Parathyroid adenoma (tissue), 2 donors: ENCODE measurements at regions not wholly inside any gene's neighbourhood (a gene's known extent, or its start where the extent isn't known, plus 50 kb on each side); places are given as distances from the start of the nearest gene placed in this dataset.

Experiments
- H2AFZ ChIP-seq: fragments of 300-600 bp; sonication (generic); one replicate; pipeline ENCODE4 v1.7.0; 2017; ENCODE audit warnings: antibody characterized with exemption, mild to moderate bottlenecking
- H3K27ac ChIP-seq: fragments of 300-600 bp; sonication (generic); one replicate; pipeline ENCODE4 v1.7.0; 2017
- H3K27me3 ChIP-seq: fragments of 300-600 bp; sonication (generic); one replicate; pipeline ENCODE4 v1.7.0; 2017; ENCODE audit warnings: low read length; ENCODE audit not compliant: control insufficient read depth, insufficient read depth
- H3K36me3 ChIP-seq: fragments of 300-600 bp; sonication (generic); one replicate; pipeline ENCODE4 v1.7.0; 2017; ENCODE audit warnings: low read length; ENCODE audit not compliant: control insufficient read depth, insufficient read depth
- H3K4me1 ChIP-seq: fragments of 300-600 bp; sonication (generic); one replicate; pipeline ENCODE4 v1.7.0; 2017; ENCODE audit warnings: control low read depth
- H3K4me2 ChIP-seq: fragments of 300-600 bp; sonication (generic); one replicate; pipeline ENCODE4 v1.7.0; 2017; ENCODE audit warnings: low read length
- H3K4me3 ChIP-seq: fragments of 300-600 bp; sonication (generic); one replicate; pipeline ENCODE4 v1.7.0; 2017; ENCODE audit warnings: low read depth, low read length
- H3K79me2 ChIP-seq: fragments of 300-600 bp; sonication (generic); one replicate; pipeline ENCODE4 v1.7.0; 2017; ENCODE audit warnings: control low read depth
- H3K9ac ChIP-seq: fragments of 300-600 bp; sonication (generic); one replicate; pipeline ENCODE4 v1.7.0; 2017; ENCODE audit warnings: mild to moderate bottlenecking
- H3K9me3 ChIP-seq: fragments of 300-600 bp; sonication (generic); one replicate; pipeline ENCODE4 v1.7.0; 2017; ENCODE audit warnings: low read length; ENCODE audit not compliant: control insufficient read depth
- TF ChIP-seq, protein P1 (sequence below): fragments of 300-600 bp; sonication (generic); IDR thresholded peaks from one replicate; pipeline ENCODE4 v1.7.0; 2017; ENCODE audit warnings: antibody characterized with exemption, mild to moderate bottlenecking
- donor health status: primary hyperparathyroidism.

DNA sequence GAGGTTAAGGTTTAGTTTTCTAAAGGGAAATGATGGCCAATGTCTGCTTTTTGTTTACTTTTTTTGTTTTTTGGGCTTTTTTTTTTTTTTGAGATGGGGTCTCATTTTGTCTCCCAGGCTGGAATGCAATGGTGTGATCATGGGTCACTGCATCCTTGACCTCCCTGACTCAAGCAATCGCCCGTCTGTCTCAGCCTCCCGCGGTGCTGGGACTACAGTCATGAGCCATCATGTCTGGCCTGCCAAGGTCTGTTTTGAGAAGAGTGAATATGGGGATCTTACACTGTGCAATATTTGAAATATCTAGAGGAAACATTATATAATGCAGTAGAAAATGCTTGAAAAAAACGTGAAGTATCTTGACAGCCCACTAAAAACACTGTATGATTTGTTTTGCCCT, 162.5 kb downstream of the GASK1B start:
- Histone ChIP-seq H3K27ac (no peak overlapping the region), H3K27me3 (no peaks in the 10 kb centered on the region), H3K9me3 (no peaks in the 10 kb centered on the region), H2AFZ (no peak overlapping the region), H3K79me2 (no peaks in the 10 kb centered on the region), H3K9ac (no peak overlapping the region), H3K4me3 (no peak overlapping the region), H3K36me3 (no peaks in the 10 kb centered on the region), H3K4me2 (no peak overlapping the region), H3K4me1 (no peaks in the 10 kb centered on the region)
- TF ChIP-seq, protein P1, sequence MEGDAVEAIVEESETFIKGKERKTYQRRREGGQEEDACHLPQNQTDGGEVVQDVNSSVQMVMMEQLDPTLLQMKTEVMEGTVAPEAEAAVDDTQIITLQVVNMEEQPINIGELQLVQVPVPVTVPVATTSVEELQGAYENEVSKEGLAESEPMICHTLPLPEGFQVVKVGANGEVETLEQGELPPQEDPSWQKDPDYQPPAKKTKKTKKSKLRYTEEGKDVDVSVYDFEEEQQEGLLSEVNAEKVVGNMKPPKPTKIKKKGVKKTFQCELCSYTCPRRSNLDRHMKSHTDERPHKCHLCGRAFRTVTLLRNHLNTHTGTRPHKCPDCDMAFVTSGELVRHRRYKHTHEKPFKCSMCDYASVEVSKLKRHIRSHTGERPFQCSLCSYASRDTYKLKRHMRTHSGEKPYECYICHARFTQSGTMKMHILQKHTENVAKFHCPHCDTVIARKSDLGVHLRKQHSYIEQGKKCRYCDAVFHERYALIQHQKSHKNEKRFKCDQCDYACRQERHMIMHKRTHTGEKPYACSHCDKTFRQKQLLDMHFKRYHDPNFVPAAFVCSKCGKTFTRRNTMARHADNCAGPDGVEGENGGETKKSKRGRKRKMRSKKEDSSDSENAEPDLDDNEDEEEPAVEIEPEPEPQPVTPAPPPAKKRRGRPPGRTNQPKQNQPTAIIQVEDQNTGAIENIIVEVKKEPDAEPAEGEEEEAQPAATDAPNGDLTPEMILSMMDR = no peak

DNA sequence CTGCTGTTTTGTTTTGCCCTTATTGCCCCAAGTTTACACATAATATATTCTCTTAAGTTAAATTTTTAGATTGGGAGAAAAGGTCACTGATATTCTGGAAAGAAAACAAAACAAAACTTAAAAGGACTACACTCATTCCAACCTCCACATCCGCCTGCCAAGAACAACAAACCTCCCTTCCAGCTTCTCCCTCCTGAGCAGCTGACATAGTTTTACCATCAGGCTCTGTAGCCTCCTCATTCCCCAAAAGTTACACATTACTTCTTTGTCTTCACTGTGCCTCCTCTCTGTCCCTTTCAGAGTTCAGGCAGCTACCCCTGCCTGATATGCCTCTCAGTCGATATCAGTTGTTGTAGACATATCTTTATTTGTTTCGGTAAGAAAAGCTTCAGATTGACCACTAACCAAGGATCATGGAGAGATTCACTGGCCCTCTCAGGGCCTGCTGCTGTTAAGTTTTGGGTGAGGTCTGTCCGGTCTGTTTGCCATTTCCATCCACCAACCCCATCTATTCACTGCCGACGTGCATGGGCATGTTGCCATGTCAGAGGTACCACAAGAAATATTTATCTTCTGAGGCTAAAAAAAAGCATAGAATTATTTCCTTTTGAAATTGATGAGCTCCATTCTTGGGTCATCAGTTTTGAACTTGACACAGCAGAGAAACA, 164.1 kb downstream of the GASK1B start:
- no peak overlapping the region for H3K27ac ChIP-seq
- no peaks in the 10 kb centered on the region for H3K4me1 ChIP-seq
- H3K36me3 ChIP-seq = no peaks in the 10 kb centered on the region
- TF ChIP-seq, protein P1 = no peak
- H3K4me2 ChIP-seq = no peak overlapping the region
- H2AFZ ChIP-seq = no peak overlapping the region
- no peaks in the 10 kb centered on the region for H3K27me3 ChIP-seq
- H3K9ac ChIP-seq = no peak overlapping the region
- H3K4me3 ChIP-seq = no peak overlapping the region
- H3K79me2 ChIP-seq = no peaks in the 10 kb centered on the region
- no peaks in the 10 kb centered on the region for H3K9me3 ChIP-seq

DNA sequence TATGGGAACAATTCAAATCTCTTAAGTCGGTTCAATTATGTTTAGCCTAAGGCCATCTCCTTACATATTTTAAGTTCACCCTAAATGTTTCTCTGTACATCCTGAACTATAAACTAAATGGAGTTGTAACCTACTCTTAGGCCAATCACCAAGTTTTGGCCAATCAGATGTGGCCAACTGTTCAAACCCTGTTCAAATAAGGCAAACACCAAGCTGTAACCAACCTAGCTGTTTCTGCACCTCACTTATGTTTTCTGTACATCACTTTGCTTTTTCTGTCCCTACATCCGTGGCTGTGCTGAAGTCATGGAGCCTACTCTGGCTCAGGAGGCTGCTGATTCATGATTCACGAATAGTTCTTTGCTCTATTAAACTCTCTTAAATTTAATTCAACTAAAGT, 165.3 kb downstream of the GASK1B start:
- TF ChIP-seq, protein P1 = no peak
- H3K36me3 ChIP-seq = no peaks in the 10 kb centered on the region
- no peak overlapping the region for H3K4me3 ChIP-seq

DNA sequence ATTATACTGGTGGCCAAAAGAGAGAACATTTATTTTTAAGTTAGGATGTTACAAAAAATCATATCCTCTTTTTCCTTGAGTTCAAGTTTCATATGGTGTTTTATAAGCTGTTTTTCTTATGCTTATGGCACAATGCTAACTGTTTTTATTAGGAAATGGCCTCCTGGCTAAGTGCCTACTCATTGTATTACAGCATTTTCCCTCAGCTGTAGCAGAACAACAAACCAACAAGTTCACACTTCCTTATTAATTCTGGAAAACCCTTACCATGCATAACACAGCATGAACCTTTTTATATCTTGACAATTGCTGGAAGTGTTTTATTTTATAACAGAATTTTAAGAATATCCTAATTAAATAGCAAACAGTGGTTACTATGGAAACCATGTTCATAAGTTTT, 165.8 kb downstream of the GASK1B start:
- H3K4me1 ChIP-seq = no peaks in the 10 kb centered on the region

More for the DNA sequence above, 165.3 kb downstream of the GASK1B start:
- Histone ChIP-seq H3K4me1 (no peaks in the 10 kb centered on the region), H3K9me3 (no peaks in the 10 kb centered on the region), H3K9ac (no peak overlapping the region), H3K79me2 (no peaks in the 10 kb centered on the region), H3K27ac (peak overlapping the region; percentile 20), H3K4me2 (no peak overlapping the region), H2AFZ (no peak overlapping the region), H3K27me3 (no peaks in the 10 kb centered on the region)

More for the DNA sequence above, 165.8 kb downstream of the GASK1B start:
- Histone ChIP-seq H3K4me3 (no peak overlapping the region), H3K27me3 (no peaks in the 10 kb centered on the region), H3K9me3 (no peaks in the 10 kb centered on the region), H3K27ac (no peak overlapping the region), H2AFZ (no peak overlapping the region), H3K79me2 (no peaks in the 10 kb centered on the region), H3K36me3 (no peaks in the 10 kb centered on the region), H3K4me2 (no peak overlapping the region), H3K9ac (no peak overlapping the region)
- TF ChIP-seq, protein P1 = no peak
